ENCODE measurements at regions not wholly inside any gene's neighbourhood (a gene's known extent, or its start where the extent isn't known, plus 50 kb on each side); places are given as distances from the start of the nearest gene placed in this dataset.

DNA sequence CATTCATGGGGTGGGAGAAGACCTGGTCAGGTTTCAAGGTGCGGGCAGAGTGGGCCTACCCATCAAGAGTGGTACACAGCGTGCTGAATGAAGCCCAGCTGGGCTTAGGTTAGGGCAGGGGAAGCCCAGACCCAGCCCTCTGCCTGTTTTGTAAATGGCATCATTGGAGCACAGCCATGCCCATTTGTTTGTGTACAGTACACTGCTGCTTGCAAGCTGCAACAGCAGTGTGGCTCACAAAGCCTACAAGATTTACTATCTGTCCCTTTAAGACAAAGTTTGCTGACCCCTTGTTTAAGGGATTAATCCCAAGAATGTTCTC, 230.1 kb upstream of the TNRC6C start:
- H3K4me3 ChIP-seq: no peak overlapping the region
- 83 to 92% methylated on average over 1 to 2 of the region's 2 CpGs for WGBS, 2 donors
- no peak for TF ChIP-seq POLR2A (IDR thresholded peaks at IDR 0.05)
- no peak for TF ChIP-seq POLR2AphosphoS5 (IDR thresholded peaks at IDR 0.05)
- TF ChIP-seq EP300 (IDR thresholded peaks at IDR 0.05): no peak
- TF ChIP-seq, protein P1, sequence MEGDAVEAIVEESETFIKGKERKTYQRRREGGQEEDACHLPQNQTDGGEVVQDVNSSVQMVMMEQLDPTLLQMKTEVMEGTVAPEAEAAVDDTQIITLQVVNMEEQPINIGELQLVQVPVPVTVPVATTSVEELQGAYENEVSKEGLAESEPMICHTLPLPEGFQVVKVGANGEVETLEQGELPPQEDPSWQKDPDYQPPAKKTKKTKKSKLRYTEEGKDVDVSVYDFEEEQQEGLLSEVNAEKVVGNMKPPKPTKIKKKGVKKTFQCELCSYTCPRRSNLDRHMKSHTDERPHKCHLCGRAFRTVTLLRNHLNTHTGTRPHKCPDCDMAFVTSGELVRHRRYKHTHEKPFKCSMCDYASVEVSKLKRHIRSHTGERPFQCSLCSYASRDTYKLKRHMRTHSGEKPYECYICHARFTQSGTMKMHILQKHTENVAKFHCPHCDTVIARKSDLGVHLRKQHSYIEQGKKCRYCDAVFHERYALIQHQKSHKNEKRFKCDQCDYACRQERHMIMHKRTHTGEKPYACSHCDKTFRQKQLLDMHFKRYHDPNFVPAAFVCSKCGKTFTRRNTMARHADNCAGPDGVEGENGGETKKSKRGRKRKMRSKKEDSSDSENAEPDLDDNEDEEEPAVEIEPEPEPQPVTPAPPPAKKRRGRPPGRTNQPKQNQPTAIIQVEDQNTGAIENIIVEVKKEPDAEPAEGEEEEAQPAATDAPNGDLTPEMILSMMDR (IDR thresholded peaks at IDR 0.05): no peak
- no peaks in the 10 kb centered on the region for H3K36me3 ChIP-seq
- DNase-seq: peak in 1 of 2 donors; percentile 13
- H3K27ac ChIP-seq: no peak overlapping the region
- no peak for ATAC-seq (ENCODE audit: low FRiP score in 2 of 2)
- peaks cover 0 to 4% (median 1%) of the 10 kb centered on the region in 4 donors for H3K4me1 ChIP-seq
- H3K27me3 ChIP-seq: no peaks in the 10 kb centered on the region
- peaks cover 0 to 6% (median 2%) of the 10 kb centered on the region in 4 donors for H3K9me3 ChIP-seq

DNA sequence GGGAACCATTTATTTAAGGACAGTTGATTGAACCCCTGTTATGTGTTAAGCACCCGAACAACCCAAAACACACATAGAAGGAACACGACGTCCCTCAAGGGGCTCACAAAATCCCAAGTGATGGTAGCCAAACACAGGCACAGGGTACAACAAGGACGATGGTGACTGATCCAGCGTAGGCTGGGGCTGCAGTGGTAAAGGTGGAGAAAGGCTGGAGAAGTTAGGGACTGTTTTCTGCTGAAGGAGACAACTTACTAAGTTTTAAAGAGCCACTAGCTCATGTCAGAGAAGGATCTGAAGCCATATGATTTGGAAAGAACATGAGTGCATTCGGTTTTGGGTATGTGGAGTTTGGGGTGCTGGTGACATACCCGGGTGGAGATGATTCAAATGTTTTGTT, 229.6 kb upstream of the TNRC6C start:
- TF ChIP-seq POLR2A (IDR thresholded peaks at IDR 0.05) (no peak), POLR2AphosphoS5 (IDR thresholded peaks at IDR 0.05) (no peak), EP300 (IDR thresholded peaks at IDR 0.05) (no peak)
- TF ChIP-seq, protein P1 (IDR thresholded peaks at IDR 0.05): no peak
- 87 to 90% methylated on average over 7 of the region's 7 CpGs for WGBS, 2 donors
- Histone ChIP-seq H3K27ac (no peak overlapping the region), H3K36me3 (no peaks in the 10 kb centered on the region), H3K27me3 (no peaks in the 10 kb centered on the region), H3K9me3 (peaks cover 0 to 6% (median 2%) of the 10 kb centered on the region in 4 donors), H3K4me1 (peaks cover under 1 to 7% (median 3%) of the 10 kb centered on the region in 4 donors), H3K4me3 (no peak overlapping the region)
- ATAC-seq (ENCODE audit: low FRiP score in 2 of 2) (no peak), DNase-seq (no peak)

DNA sequence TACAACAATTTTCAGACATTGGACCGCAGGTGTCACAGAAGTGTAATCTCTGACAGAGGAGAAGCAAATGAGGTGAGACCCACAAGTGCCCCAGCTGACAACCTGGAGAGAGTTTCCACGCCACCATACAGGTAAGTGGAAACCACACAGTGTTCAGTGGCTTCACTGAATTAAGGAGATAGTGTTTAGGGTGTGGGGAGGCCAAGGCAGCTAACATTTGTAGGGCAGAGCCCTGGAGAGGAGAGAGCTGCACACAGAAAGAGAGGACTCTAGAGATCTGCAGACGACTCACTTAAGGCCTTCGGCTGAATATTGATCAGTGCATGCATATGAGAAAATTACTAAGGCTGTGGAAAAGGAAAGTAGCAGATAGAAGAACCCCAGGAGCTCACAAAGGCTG, 228.9 kb upstream of the TNRC6C start:
- DNase-seq (peak in 1 of 2 donors; percentile 2), ATAC-seq (ENCODE audit: low FRiP score in 2 of 2) (no peak)
- H3K4me1 ChIP-seq: peaks cover 7 to 15% (median 9%) of the 10 kb centered on the region in 4 donors
- H3K27me3 ChIP-seq: no peaks in the 10 kb centered on the region
- H3K9me3 ChIP-seq: peaks cover 0 to 6% (median 2%) of the 10 kb centered on the region in 4 donors
- 88% methylated on average over 4 of the region's 4 CpGs for WGBS, 2 donors
- H3K27ac ChIP-seq: no peak overlapping the region
- no peaks in the 10 kb centered on the region for H3K36me3 ChIP-seq
- TF ChIP-seq, protein P1 (IDR thresholded peaks at IDR 0.05): no peak
- TF ChIP-seq POLR2A (IDR thresholded peaks at IDR 0.05) (no peak), EP300 (IDR thresholded peaks at IDR 0.05) (no peak), POLR2AphosphoS5 (IDR thresholded peaks at IDR 0.05) (no peak)
- H3K4me3 ChIP-seq: no peak overlapping the region

DNA sequence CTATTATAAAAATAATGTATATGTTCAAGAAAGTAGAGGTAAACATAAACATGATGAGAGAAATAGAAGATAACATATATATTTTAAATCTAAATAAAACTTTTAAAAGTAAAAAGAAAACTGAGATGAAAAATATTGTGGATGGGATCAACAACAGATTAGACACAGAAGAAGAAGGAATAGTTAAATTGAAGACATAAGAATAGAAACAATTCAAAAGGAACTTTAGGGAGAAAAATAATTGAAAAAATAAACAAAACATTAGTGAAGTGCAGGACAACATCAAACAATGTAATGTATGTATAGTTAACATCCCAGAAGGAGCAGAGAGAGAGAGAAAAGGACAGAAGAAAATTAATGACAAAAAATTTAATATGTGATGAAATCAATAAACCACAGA, 228.1 kb upstream of the TNRC6C start:
- ATAC-seq (ENCODE audit: low FRiP score in 2 of 2) (no peak), DNase-seq (no peak)
- Histone ChIP-seq H3K9me3 (peaks cover 0 to 6% (median 2%) of the 10 kb centered on the region in 4 donors), H3K36me3 (no peaks in the 10 kb centered on the region), H3K4me3 (no peak overlapping the region), H3K4me1 (peaks cover 15 to 22% (median 17%) of the 10 kb centered on the region in 4 donors), H3K27ac (no peak overlapping the region), H3K27me3 (no peaks in the 10 kb centered on the region)
- TF ChIP-seq, protein P1 (IDR thresholded peaks at IDR 0.05): no peak
- TF ChIP-seq EP300 (IDR thresholded peaks at IDR 0.05) (no peak), POLR2A (IDR thresholded peaks at IDR 0.05) (no peak)

DNA sequence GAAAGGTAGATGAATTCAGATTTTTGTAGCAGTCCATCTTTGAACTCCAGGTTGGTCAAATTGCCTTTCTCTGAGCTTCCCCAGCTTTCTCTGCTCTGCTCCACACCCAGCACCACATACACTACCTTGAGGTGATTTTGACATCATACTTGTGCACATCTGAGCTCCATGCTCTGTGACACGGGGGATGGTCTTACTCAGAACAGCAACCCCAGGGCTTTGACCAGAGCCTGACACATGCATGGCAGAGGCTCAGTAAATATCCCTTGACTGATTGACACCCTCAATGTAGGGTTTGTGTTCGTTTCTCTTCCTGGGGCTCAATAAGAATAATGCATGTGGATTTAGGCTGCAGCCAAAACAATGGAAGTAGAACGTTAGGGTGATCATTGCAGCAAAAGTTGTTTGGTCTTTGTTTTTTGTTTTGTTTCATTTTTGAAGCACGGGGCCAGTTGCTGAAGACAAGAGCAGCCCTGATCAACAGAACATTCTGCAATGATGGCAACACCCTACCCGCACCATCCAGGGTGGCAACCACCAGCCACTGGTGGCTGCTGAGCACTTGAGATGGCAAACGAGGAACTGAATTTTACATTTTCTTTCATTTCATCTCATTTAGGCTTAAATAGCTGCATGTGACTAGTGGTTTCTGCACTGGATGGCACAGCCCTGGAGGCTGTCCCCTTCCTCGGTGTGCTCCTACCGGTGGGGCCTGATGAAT, 224.8 kb upstream of the TNRC6C start:
- peaks cover 0 to 6% (median 2%) of the 10 kb centered on the region in 4 donors for H3K9me3 ChIP-seq
- ATAC-seq (ENCODE audit: low FRiP score in 2 of 2): no peak
- no peak overlapping the region for H3K4me3 ChIP-seq
- H3K4me1 ChIP-seq: peaks cover 23 to 31% (median 27%) of the 10 kb centered on the region in 4 donors
- WGBS, 2 donors: 51 to 55% methylated on average over 8 of the region's 8 CpGs
- TF ChIP-seq EP300 (IDR thresholded peaks at IDR 0.05) (no peak), POLR2AphosphoS5 (IDR thresholded peaks at IDR 0.05) (no peak), POLR2A (IDR thresholded peaks at IDR 0.05) (no peak)
- TF ChIP-seq, protein P1 (IDR thresholded peaks at IDR 0.05): no peak
- DNase-seq: peak in 1 of 2 donors; percentile 2
- no peaks in the 10 kb centered on the region for H3K36me3 ChIP-seq
- peak overlapping the region in 3 of 4 donors; percentile 36 to 53 (median 47) for H3K27ac ChIP-seq
- no peaks in the 10 kb centered on the region for H3K27me3 ChIP-seq

Measured in upper lobe of left lung (tissue), 6 donors.